GM12874 (cell line): ENCODE measurements at regions not wholly inside any gene's neighbourhood (a gene's known extent, or its start where the extent isn't known, plus 50 kb on each side); places are given as distances from the start of the nearest gene placed in this dataset.

ENCODE experiments used
- CTCF ChIP-seq: IDR thresholded peaks from 2 replicates; pipeline ENCODE4 v1.5.1; 2011; ENCODE audit warnings: low read depth, mild to moderate bottlenecking, control low read depth, low read length, moderate library complexity; ENCODE audit not compliant: insufficient read depth

GRCh38 chr21:35885942-35886541 lies 174.3 kb downstream of the SETD4 start:
- TF ChIP-seq CTCF, result no peak

- TF ChIP-seq CTCF, result no peak
Observed at GRCh38 chr21:35882791-35883240, 177.5 kb downstream of the SETD4 start.

- TF ChIP-seq CTCF, result no peak
Observed at GRCh38 chr21:35873441-35873840, 186.9 kb downstream of the SETD4 start.

DNA sequence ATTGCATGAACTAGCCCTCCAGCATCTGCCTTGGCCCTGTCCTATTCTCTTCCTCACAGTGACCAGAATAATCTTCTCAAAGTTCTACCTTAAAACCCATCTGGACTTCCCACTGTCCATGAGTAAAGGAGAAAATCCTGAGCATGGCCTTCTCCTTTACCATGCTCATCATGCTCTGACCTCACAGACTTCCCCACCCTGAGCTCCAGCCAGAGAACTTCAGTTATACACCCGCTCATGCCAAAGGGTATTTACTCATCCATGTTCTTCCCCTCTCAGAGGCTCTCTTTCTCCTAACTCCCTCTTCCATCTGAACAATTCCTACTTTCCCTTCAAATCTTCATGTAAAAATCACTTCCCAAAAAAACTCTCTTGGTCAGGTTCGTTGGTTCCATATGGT lies 188.4 kb downstream of the SETD4 start:
- no peak for TF ChIP-seq CTCF

GRCh38 chr21:35868869-35869223 lies 191.5 kb downstream of the SETD4 start:
- TF ChIP-seq CTCF, result no peak

- TF ChIP-seq CTCF, result no peak
Observed at GRCh38 chr21:35868005-35868868, 192.1 kb downstream of the SETD4 start.

GRCh38 chr21:35864039-35864438 lies 196.3 kb downstream of the SETD4 start:
- TF ChIP-seq CTCF, result no peak
